DND-41 (cell line): ENCODE measurements at regions not wholly inside any gene's neighbourhood (a gene's known extent, or its start where the extent isn't known, plus 50 kb on each side); places are given as distances from the start of the nearest gene placed in this dataset.

Experiments
- CTCF ChIP-seq: IDR thresholded peaks from 2 replicates; pipeline ENCODE4 v1.5.1; 2012; ENCODE audit warnings: borderline replicate concordance, low read length, moderate library complexity, mild to moderate bottlenecking; ENCODE audit not compliant: poor library complexity, severe bottlenecking; ENCODE audit errors: extremely low read depth
- EZH2 ChIP-seq: IDR thresholded peaks from 3 replicates; pipeline ENCODE4 v1.6.1; 2012; ENCODE audit warnings: borderline replicate concordance, low read depth, mild to moderate bottlenecking, moderate library complexity, low read length, inconsistent platforms; ENCODE audit not compliant: severe bottlenecking

GRCh38 chr19:21655540-21656126, 111.7 kb downstream of the ZNF100 start:
- TF ChIP-seq CTCF (no peak), EZH2 (no peak)
